Spleen (tissue), 11 donors: ENCODE measurements at regions not wholly inside any gene's neighbourhood (a gene's known extent, or its start where the extent isn't known, plus 50 kb on each side); places are given as distances from the start of the nearest gene placed in this dataset.

Source experiments
- DNase-seq: peaks from one replicate; pipeline ENCODE4 v3.0.0-alpha.2; 2020
- H3K27ac ChIP-seq, 8 donors: fragments of 200-600 bp; sonication (generic) in 7 of 8; 1 replicate in 4 of 8; 2 replicates in 4 of 8; pipeline versions ENCODE4 v1.5.0 to v1.8.0; 2016 to 2021; ENCODE audit warnings: inconsistent platforms in 4 of 8, mild to moderate bottlenecking in 4 of 8, moderate library complexity in 1 of 8
- H3K27me3 ChIP-seq, 7 donors: fragments of 200-600 bp; sonication (generic) in 6 of 7; replicated peaks in 1 of 7; 1 replicate in 4 of 7; 2 replicates in 3 of 7; pipeline versions ENCODE4 v1.5.0 to v1.8.0; 2016 to 2021; ENCODE audit warnings: inconsistent platforms in 3 of 7, mild to moderate bottlenecking in 1 of 7
- H3K36me3 ChIP-seq, 6 donors: fragments of 200-600 bp; sonication (generic) in 5 of 6; 1 replicate in 4 of 6; 2 replicates in 2 of 6; pipeline versions ENCODE4 v1.5.0 to v1.8.0; 2016 to 2021; ENCODE audit warnings: inconsistent platforms in 2 of 6
- H3K4me1 ChIP-seq, 6 donors: fragments of 200-600 bp; sonication (generic) in 5 of 6; 1 replicate in 3 of 6; 2 replicates in 3 of 6; pipeline versions ENCODE4 v1.5.0 to v1.8.0; 2016 to 2021; ENCODE audit warnings: inconsistent platforms in 3 of 6
- H3K4me3 ChIP-seq, 8 donors: fragments of 200-600 bp; sonication (generic) in 7 of 8; 1 replicate in 4 of 8; 2 replicates in 4 of 8; pipeline versions ENCODE4 v1.5.0 to v1.8.0; 2016 to 2021; ENCODE audit warnings: inconsistent platforms in 4 of 8, mild to moderate bottlenecking in 4 of 8, moderate library complexity in 2 of 8
- H3K9me3 ChIP-seq, 8 donors: fragments of 200-600 bp; sonication (generic) in 7 of 8; 1 replicate in 4 of 8; 2 replicates in 4 of 8; pipeline versions ENCODE4 v1.5.0 to v1.8.0; 2016 to 2021; ENCODE audit warnings: inconsistent platforms in 4 of 8
- POLR2A ChIP-seq, 3 donors: fragments of 450-650 bp; IDR thresholded peaks; one replicate each; pipeline ENCODE4 v1.5.1; 2017; ENCODE audit warnings: antibody characterized with exemption in 3 of 3, mild to moderate bottlenecking in 1 of 3
- POLR2AphosphoS5 ChIP-seq, 3 donors: sonication (generic); formaldehyde crosslinking; IDR thresholded peaks; one replicate each; pipeline ENCODE4 v1.5.1; 2017; ENCODE audit warnings: antibody characterized with exemption in 3 of 3
- WGBS, 5 donors: extraction: QIAGEN DNeasy Blood & Tissue Kit in 3 of 5; methylation state at CpG; one replicate each; pipeline versions ENCODE4 v1.1.5 to v1.1.7; 2013 to 2018; 5-methylcytosine and 5-hydroxymethylcytosine counted together
- intact Hi-C: fragments of 100-400 bp; cut with DNase I; formaldehyde crosslinking; loops from one replicate; pipeline ENCODE4 v1.15.0; 2023; ENCODE audit warnings: low total_unique reads
- TF ChIP-seq, protein P1 (sequence below), 11 experiments: fragments of 200-600 bp in 7 of 11; fragments of 450-650 bp in 4 of 11; sonication (generic) in 4 of 11; IDR thresholded peaks in 8 of 11; conservative IDR thresholded peaks in 3 of 11; 1 replicate in 7 of 11; 2 replicates in 4 of 11; pipeline versions ENCODE4 v1.4.0 to v1.8.0; 2016 to 2021; ENCODE audit warnings: antibody characterized with exemption in 11 of 11, inconsistent platforms in 4 of 11, mild to moderate bottlenecking in 1 of 11
- donor health status: healthy with polysubstance abuse.
- donor health status: DM: no; HTN: no; CAD: no; lungs with moderate emphysema.
- donor health status: DM: no; HTN: no; CAD: no.
- donor health status: Bipolar disorder and iron deficiency.
- donor health status: healthy.
- donor health status: DM: no; HTN: no; CAD: no.
- donor health status: DM: yes; HTN: yes; CAD: no.

- DNase-seq = no peak
- Histone ChIP-seq H3K9me3 (peaks cover 0 to 16% (median 14%) of the 10 kb centered on the region in 8 donors), H3K27ac (no peak overlapping the region), H3K36me3 (no peaks in the 10 kb centered on the region), H3K27me3 (peaks cover 0 to 17% (median 0%) of the 10 kb centered on the region in 7 donors), H3K4me3 (no peak overlapping the region), H3K4me1 (no peaks in the 10 kb centered on the region)
- TF ChIP-seq, protein P1, sequence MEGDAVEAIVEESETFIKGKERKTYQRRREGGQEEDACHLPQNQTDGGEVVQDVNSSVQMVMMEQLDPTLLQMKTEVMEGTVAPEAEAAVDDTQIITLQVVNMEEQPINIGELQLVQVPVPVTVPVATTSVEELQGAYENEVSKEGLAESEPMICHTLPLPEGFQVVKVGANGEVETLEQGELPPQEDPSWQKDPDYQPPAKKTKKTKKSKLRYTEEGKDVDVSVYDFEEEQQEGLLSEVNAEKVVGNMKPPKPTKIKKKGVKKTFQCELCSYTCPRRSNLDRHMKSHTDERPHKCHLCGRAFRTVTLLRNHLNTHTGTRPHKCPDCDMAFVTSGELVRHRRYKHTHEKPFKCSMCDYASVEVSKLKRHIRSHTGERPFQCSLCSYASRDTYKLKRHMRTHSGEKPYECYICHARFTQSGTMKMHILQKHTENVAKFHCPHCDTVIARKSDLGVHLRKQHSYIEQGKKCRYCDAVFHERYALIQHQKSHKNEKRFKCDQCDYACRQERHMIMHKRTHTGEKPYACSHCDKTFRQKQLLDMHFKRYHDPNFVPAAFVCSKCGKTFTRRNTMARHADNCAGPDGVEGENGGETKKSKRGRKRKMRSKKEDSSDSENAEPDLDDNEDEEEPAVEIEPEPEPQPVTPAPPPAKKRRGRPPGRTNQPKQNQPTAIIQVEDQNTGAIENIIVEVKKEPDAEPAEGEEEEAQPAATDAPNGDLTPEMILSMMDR (IDR thresholded peaks at IDR 0.05 in 8 of 11, conservative IDR thresholded peaks at IDR 0.05 in 3 of 11) = no peak
- no peak for TF ChIP-seq POLR2A (IDR thresholded peaks at IDR 0.05)
- no peak for TF ChIP-seq POLR2AphosphoS5 (IDR thresholded peaks at IDR 0.05)
- intact Hi-C loops = no loop called here
- WGBS, 5 donors = 65 to 88% (median 74%) methylated on average over 10 to 11 of the region's 11 CpGs
These were observed 84.3 kb downstream of the NPTX2 start for GRCh38 chr7:98701372-98701771.

DNA sequence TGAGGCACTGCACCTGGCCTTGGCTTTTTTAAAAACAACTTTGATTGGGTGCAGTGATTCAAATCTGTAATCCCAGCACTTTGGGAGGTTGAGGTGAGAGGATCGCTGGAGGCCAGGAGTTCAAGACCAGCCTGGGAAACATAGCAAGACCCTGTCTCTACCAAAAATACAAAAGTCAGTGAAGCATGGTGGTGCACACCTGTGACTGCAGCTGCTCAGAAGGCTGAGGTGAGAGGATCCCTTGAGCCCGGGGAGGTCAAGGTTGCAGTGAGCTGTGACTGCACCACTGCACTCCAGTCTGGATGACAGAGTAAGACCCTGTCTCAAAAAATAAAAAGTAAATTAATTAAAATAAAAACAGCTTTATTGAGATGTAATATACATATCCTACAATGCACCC lies 84.9 kb downstream of the NPTX2 start:
- H3K36me3 ChIP-seq = no peaks in the 10 kb centered on the region
- no peak overlapping the region for H3K4me3 ChIP-seq
- peaks cover 0 to 9% (median 7%) of the 10 kb centered on the region in 8 donors for H3K9me3 ChIP-seq
- no peaks in the 10 kb centered on the region for H3K4me1 ChIP-seq
- no peak overlapping the region for H3K27ac ChIP-seq
- TF ChIP-seq POLR2A (IDR thresholded peaks at IDR 0.05) = no peak
- TF ChIP-seq, protein P1 (IDR thresholded peaks at IDR 0.05 in 8 of 11, conservative IDR thresholded peaks at IDR 0.05 in 3 of 11) = no peak
- no peak for TF ChIP-seq POLR2AphosphoS5 (IDR thresholded peaks at IDR 0.05)
- WGBS, 5 donors = 62 to 87% (median 73%) methylated on average over 2 of the region's 2 CpGs
- H3K27me3 ChIP-seq = peaks cover 0 to 22% (median 0%) of the 10 kb centered on the region in 7 donors
- intact Hi-C loops = no loop called here
- DNase-seq = no peak

- Histone ChIP-seq H3K4me3 (no peak overlapping the region), H3K27ac (no peak overlapping the region), H3K27me3 (peaks cover 0 to 26% (median 0%) of the 10 kb centered on the region in 7 donors), H3K4me1 (no peaks in the 10 kb centered on the region), H3K9me3 (no peaks in the 10 kb centered on the region), H3K36me3 (no peaks in the 10 kb centered on the region)
- no peak for DNase-seq
- intact Hi-C loops = no loop called here
- TF ChIP-seq POLR2A (IDR thresholded peaks at IDR 0.05) (no peak), POLR2AphosphoS5 (IDR thresholded peaks at IDR 0.05) (no peak)
- TF ChIP-seq, protein P1 (IDR thresholded peaks at IDR 0.05 in 8 of 11, conservative IDR thresholded peaks at IDR 0.05 in 3 of 11) = no peak
- 37 to 56% (median 48%) methylated on average over 10 of the region's 10 CpGs for WGBS, 5 donors
These were observed 86.8 kb downstream of the NPTX2 start for GRCh38 chr7:98703916-98704315.

- H3K27me3 ChIP-seq = peaks cover 0 to 26% (median 0%) of the 10 kb centered on the region in 7 donors
- no peaks in the 10 kb centered on the region for H3K9me3 ChIP-seq
- H3K4me3 ChIP-seq = no peak overlapping the region
- intact Hi-C loops = no loop called here
- no peaks in the 10 kb centered on the region for H3K4me1 ChIP-seq
- no peaks in the 10 kb centered on the region for H3K36me3 ChIP-seq
- TF ChIP-seq POLR2AphosphoS5 (IDR thresholded peaks at IDR 0.05) (no peak), POLR2A (IDR thresholded peaks at IDR 0.05) (no peak)
- TF ChIP-seq, protein P1 (IDR thresholded peaks at IDR 0.05 in 8 of 11, conservative IDR thresholded peaks at IDR 0.05 in 3 of 11) = no peak
- H3K27ac ChIP-seq = no peak overlapping the region
- no peak for DNase-seq
- WGBS, 5 donors = 55 to 69% (median 58%) methylated on average over 14 of the region's 14 CpGs
These were observed 88.5 kb downstream of the NPTX2 start for GRCh38 chr7:98705626-98706025.
